ENCODE measurements at regions not wholly inside any gene's neighbourhood (a gene's known extent, or its start where the extent isn't known, plus 50 kb on each side); places are given as distances from the start of the nearest gene placed in this dataset.

GRCh38 chr17:54269881-54270280, 447.2 kb downstream of the KIF2B start:
- H3K9ac ChIP-seq (ENCODE audit: low read length): no peak overlapping the region
- no peaks in the 10 kb centered on the region for H3K27me3 ChIP-seq (ENCODE audit: low read depth, low read length)
- no peak overlapping the region for H3K4me2 ChIP-seq (ENCODE audit: low read length)
- no peaks in the 10 kb centered on the region for H3K36me3 ChIP-seq (replicated peaks; ENCODE audit: low read depth, low read length)
- no peaks in the 10 kb centered on the region for H3K4me1 ChIP-seq (ENCODE audit: low read length)
- no peak for TF ChIP-seq EZH2phosphoT487 (IDR thresholded peaks at IDR 0.05; ENCODE audit: low read depth)
- TF ChIP-seq, protein P1, sequence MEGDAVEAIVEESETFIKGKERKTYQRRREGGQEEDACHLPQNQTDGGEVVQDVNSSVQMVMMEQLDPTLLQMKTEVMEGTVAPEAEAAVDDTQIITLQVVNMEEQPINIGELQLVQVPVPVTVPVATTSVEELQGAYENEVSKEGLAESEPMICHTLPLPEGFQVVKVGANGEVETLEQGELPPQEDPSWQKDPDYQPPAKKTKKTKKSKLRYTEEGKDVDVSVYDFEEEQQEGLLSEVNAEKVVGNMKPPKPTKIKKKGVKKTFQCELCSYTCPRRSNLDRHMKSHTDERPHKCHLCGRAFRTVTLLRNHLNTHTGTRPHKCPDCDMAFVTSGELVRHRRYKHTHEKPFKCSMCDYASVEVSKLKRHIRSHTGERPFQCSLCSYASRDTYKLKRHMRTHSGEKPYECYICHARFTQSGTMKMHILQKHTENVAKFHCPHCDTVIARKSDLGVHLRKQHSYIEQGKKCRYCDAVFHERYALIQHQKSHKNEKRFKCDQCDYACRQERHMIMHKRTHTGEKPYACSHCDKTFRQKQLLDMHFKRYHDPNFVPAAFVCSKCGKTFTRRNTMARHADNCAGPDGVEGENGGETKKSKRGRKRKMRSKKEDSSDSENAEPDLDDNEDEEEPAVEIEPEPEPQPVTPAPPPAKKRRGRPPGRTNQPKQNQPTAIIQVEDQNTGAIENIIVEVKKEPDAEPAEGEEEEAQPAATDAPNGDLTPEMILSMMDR (IDR thresholded peaks at IDR 0.05; ENCODE audit: low read depth, low read length): no peak
- no peak overlapping the region for H3K4me3 ChIP-seq (ENCODE audit: low read length)
- no peak overlapping the region for H3K27ac ChIP-seq (ENCODE audit: low read length)
- no peaks in the 10 kb centered on the region for H3K9me3 ChIP-seq (ENCODE audit: insufficient read depth, low read length)
- no peaks in the 10 kb centered on the region for H3K79me2 ChIP-seq (ENCODE audit: low read length)
- no peaks in the 10 kb centered on the region for H4K20me1 ChIP-seq (ENCODE audit: insufficient read depth, low read length)
- no peak overlapping the region for H2AFZ ChIP-seq (ENCODE audit: low read depth, low read length)

GRCh38 chr17:54270499-54270898, 447.8 kb downstream of the KIF2B start:
- H2AFZ ChIP-seq (ENCODE audit: low read depth, low read length): no peak overlapping the region
- no peaks in the 10 kb centered on the region for H3K4me1 ChIP-seq (ENCODE audit: low read length)
- no peaks in the 10 kb centered on the region for H3K36me3 ChIP-seq (replicated peaks; ENCODE audit: low read depth, low read length)
- H3K27ac ChIP-seq (ENCODE audit: low read length): no peak overlapping the region
- H4K20me1 ChIP-seq (ENCODE audit: insufficient read depth, low read length): no peaks in the 10 kb centered on the region
- no peak overlapping the region for H3K4me2 ChIP-seq (ENCODE audit: low read length)
- TF ChIP-seq EZH2phosphoT487 (IDR thresholded peaks at IDR 0.05; ENCODE audit: low read depth): no peak
- H3K79me2 ChIP-seq (ENCODE audit: low read length): no peaks in the 10 kb centered on the region
- no peaks in the 10 kb centered on the region for H3K27me3 ChIP-seq (ENCODE audit: low read depth, low read length)
- no peak overlapping the region for H3K9ac ChIP-seq (ENCODE audit: low read length)
- no peaks in the 10 kb centered on the region for H3K9me3 ChIP-seq (ENCODE audit: insufficient read depth, low read length)
- no peak overlapping the region for H3K4me3 ChIP-seq (ENCODE audit: low read length)

DNA sequence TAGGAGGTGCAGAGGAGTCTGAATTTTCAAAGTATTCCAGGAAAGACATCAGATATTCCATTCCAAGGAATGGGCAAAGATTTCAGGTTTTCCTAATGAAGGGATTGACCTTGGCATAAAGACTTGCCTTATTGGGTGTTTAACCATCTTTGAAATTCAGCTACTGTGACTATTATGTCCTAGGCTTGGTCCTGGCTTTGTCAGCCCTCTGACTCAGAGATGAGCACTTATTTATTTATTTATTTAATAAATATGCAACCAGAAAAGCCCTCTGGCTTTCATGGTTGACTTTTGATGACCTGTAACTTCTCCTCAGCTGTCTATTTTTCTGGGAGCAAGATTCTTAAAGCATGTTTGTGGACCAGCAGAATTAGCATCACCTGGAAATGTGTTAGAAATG, 455.1 kb downstream of the KIF2B start:
- H4K20me1 ChIP-seq (ENCODE audit: insufficient read depth, low read length): no peaks in the 10 kb centered on the region
- H2AFZ ChIP-seq (ENCODE audit: low read depth, low read length): no peak overlapping the region
- H3K9me3 ChIP-seq (ENCODE audit: insufficient read depth, low read length): no peaks in the 10 kb centered on the region
- no peak overlapping the region for H3K27ac ChIP-seq (ENCODE audit: low read length)
- no peaks in the 10 kb centered on the region for H3K36me3 ChIP-seq (replicated peaks; ENCODE audit: low read depth, low read length)
- H3K27me3 ChIP-seq (ENCODE audit: low read depth, low read length): no peaks in the 10 kb centered on the region
- H3K4me3 ChIP-seq (ENCODE audit: low read length): no peak overlapping the region
- no peaks in the 10 kb centered on the region for H3K4me1 ChIP-seq (ENCODE audit: low read length)
- no peak overlapping the region for H3K9ac ChIP-seq (ENCODE audit: low read length)
- TF ChIP-seq EZH2phosphoT487 (IDR thresholded peaks at IDR 0.05; ENCODE audit: low read depth): no peak
- TF ChIP-seq, protein P1 (IDR thresholded peaks at IDR 0.05; ENCODE audit: low read depth, low read length): no peak
- H3K4me2 ChIP-seq (ENCODE audit: low read length): no peak overlapping the region
- no peaks in the 10 kb centered on the region for H3K79me2 ChIP-seq (ENCODE audit: low read length)

- no peak overlapping the region for H3K4me3 ChIP-seq (ENCODE audit: low read length)
- TF ChIP-seq EZH2phosphoT487 (IDR thresholded peaks at IDR 0.05; ENCODE audit: low read depth): no peak
- TF ChIP-seq, protein P1 (IDR thresholded peaks at IDR 0.05; ENCODE audit: low read depth, low read length): no peak
- H3K36me3 ChIP-seq (replicated peaks; ENCODE audit: low read depth, low read length): no peaks in the 10 kb centered on the region
These were observed 458.0 kb downstream of the KIF2B start for GRCh38 chr17:54280741-54281140.

GRCh38 chr17:54282886-54283285, 460.2 kb downstream of the KIF2B start:
- TF ChIP-seq, protein P1 (IDR thresholded peaks at IDR 0.05; ENCODE audit: low read depth, low read length): no peak
- no peak for TF ChIP-seq EZH2phosphoT487 (IDR thresholded peaks at IDR 0.05; ENCODE audit: low read depth)
- H3K36me3 ChIP-seq (replicated peaks; ENCODE audit: low read depth, low read length): no peaks in the 10 kb centered on the region
- H4K20me1 ChIP-seq (ENCODE audit: insufficient read depth, low read length): no peaks in the 10 kb centered on the region

More at GRCh38 chr17:54280741-54281140, 458.0 kb downstream of the KIF2B start:
- Histone ChIP-seq H3K27ac (ENCODE audit: low read length) (no peak overlapping the region), H3K9ac (ENCODE audit: low read length) (no peak overlapping the region), H3K9me3 (ENCODE audit: insufficient read depth, low read length) (no peaks in the 10 kb centered on the region), H3K4me1 (ENCODE audit: low read length) (no peaks in the 10 kb centered on the region), H4K20me1 (ENCODE audit: insufficient read depth, low read length) (no peaks in the 10 kb centered on the region), H3K4me2 (ENCODE audit: low read length) (no peak overlapping the region), H2AFZ (ENCODE audit: low read depth, low read length) (no peak overlapping the region), H3K27me3 (ENCODE audit: low read depth, low read length) (no peaks in the 10 kb centered on the region), H3K79me2 (ENCODE audit: low read length) (no peaks in the 10 kb centered on the region)

More at GRCh38 chr17:54282886-54283285, 460.2 kb downstream of the KIF2B start:
- Histone ChIP-seq H3K4me2 (ENCODE audit: low read length) (no peak overlapping the region), H3K27ac (ENCODE audit: low read length) (no peak overlapping the region), H2AFZ (ENCODE audit: low read depth, low read length) (no peak overlapping the region), H3K9me3 (ENCODE audit: insufficient read depth, low read length) (no peaks in the 10 kb centered on the region), H3K9ac (ENCODE audit: low read length) (no peak overlapping the region), H3K27me3 (ENCODE audit: low read depth, low read length) (no peaks in the 10 kb centered on the region), H3K79me2 (ENCODE audit: low read length) (no peaks in the 10 kb centered on the region), H3K4me1 (ENCODE audit: low read length) (no peaks in the 10 kb centered on the region), H3K4me3 (ENCODE audit: low read length) (no peak overlapping the region)

Measured in OCI-LY3 (cell line).